NCI-H2081 (cell line): ENCODE measurements at regions not wholly inside any gene's neighbourhood (a gene's known extent, or its start where the extent isn't known, plus 50 kb on each side); places are given as distances from the start of the nearest gene placed in this dataset.
A peak's percentile ranks its signal among the peaks of the same experiment; 100 is the strongest.
"Not testable (repeated sequence)": the region's sequence is repeated elsewhere in the genome, so short reads cannot be mapped to it uniquely, and the experiment has no call there.

ENCODE experiments used
- DNase-seq, 2 experiments: peaks; one replicate each; lab custom pipeline; 2025; lab: John Stamatoyannopoulos, UW

- no peak for DNase-seq
Measured at GRCh38 chr1:195697130-195697529, 911.1 kb downstream of the KCNT2 start.

DNA sequence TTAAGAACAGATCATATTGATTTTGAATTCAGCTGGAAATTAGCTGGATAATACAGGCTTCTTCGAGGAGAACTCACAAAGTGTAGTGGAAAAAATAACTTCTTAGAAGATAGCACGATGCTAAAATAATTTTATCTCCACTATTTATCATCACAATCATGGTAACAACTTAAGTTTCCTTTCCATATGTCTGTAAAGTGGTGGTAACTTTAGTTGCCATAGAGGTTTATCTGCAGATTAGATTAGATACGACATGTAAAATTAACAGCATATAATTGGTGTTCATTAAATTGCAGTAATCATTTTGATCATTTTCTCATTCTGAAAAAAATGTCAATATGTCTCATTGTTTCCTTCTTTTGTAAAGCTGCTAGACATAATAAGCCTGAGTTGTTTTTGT is 921.5 kb downstream of the KCNT2 start:
- no peak for DNase-seq

GRCh38 chr1:195664628-195665027 is 943.6 kb downstream of the KCNT2 start:
- DNase-seq, result no peak

GRCh38 chr1:195663549-195664280 is 944.5 kb downstream of the KCNT2 start:
- DNase-seq, result no peak

- DNase-seq, result no peak
Measured at GRCh38 chr1:195656780-195657179, 951.5 kb downstream of the KCNT2 start.

DNA sequence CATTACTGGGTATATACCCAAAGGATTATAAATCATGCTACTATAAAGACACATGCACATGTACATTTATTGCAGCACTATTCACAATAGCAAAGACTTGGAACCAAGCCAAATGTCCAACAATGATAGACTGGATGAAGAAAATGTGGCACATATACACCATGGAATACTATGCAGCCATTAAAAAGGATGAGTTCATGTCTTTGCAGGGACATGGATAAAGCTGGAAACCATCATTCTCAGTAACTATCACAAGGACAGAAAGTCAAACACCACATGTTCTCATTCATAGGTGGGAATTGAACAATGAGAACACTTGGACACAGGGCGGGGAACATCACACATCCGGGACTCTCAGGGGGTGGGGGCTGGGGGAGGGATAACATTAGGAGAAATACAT is 959.4 kb downstream of the KCNT2 start:
- DNase-seq, result not testable (repeated sequence)

DNA sequence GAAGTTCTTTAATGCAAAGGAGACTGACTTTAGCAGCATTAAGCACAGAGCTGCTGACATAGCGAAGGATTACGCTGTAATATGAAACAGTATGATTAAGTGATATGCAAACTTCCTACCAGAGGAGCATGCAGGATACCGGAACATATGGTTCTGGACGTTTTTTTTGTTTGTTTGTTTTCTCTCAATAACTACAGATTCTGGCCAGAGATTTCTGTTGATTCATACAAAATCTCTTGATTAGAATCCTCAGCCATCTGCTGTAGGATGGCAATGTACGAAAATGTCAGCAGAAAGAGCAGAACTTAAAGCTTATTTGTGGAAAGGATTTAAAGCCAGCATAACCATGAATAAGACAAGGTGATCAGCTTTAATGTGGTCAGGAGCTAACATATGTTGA is 970.7 kb downstream of the KCNT2 start:
- peak; percentile 11 to 45 for DNase-seq

- no peak for DNase-seq
Measured at GRCh38 chr1:195618287-195618686, 990.0 kb downstream of the KCNT2 start.

- DNase-seq, result no peak
Measured at GRCh38 chr1:195617106-195617505, 991.1 kb downstream of the KCNT2 start.

DNA sequence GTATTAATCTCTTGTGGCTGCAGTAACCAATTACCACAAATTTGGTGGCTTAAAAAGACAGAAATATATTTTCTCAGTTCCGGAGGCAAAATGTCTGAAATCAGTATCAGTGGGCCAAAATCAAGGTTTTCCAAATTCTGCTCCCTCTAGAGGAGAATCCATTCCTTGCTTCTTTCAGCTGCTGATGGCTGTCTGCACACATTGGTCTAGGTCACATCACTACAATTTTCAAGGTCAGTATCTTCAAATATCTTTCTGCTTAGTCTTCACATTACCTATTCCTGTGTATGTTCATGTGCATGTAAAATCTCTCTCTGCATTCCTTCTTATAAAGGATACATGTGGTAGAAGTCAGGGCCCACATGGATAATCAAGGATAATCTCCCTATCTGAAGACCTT is 999.4 kb downstream of the KCNT2 start:
- no peak for DNase-seq

DNA sequence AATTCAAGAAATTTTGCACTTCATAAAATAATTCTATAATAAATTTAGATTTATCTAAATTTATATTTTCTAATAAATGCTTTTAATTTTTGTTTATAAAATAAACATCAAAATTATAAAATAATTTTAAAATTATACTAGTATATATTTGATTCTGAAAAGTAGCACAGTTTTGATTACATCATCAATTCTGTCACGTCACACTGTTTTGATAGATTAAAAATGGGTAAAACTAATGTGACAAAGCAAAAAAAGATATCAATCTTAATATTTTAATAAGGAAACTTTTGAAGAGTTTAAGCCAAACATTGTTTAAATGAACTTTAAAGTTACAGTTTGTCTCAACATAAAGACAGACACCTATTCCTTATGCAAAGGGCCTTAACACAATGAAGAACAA is 1001.8 kb downstream of the KCNT2 start:
- DNase-seq, result no peak

- no peak for DNase-seq
Measured at GRCh38 chr1:195604287-195604686, 1004.0 kb downstream of the KCNT2 start.

DNA sequence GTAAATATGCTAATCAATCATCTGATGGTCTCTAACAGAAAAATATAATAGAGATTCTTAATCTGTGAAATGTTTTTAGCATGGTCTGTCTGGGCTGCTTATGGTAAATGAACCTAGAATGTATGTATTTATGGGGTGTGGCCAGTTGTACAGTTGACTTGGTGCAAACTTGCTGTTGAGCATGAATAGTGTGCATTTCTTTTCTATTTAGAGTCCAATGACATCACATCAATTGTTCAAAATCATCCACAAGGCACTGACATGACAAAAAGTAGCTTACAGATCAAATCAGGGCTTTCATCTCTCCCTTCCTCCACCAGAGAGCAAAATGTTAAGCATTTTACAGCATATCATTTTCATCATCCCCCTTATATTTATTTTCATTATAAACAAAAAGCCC is 1010.3 kb downstream of the KCNT2 start:
- DNase-seq, result no peak

- DNase-seq, result no peak
Measured at GRCh38 chr1:195594773-195595172, 1013.5 kb downstream of the KCNT2 start.

DNA sequence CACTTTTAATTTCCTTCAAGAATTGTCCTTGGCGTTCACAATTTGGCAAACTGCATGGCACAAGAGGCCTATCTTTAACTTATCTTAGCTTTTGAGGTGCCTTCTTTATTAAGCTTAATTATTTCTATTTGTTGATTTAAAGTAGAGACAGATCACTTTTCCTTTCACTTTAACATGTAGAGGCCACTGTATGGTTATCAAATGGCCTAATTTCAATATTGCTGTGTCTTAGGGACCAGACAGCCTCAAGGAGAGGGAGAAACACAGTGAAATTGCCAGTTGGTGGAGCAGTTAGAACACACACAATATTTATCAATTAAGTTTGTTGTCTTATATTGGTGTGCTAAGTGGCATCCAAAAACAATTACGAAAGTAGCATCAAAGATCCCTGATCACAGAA is 1013.9 kb downstream of the KCNT2 start:
- DNase-seq, result no peak

DNA sequence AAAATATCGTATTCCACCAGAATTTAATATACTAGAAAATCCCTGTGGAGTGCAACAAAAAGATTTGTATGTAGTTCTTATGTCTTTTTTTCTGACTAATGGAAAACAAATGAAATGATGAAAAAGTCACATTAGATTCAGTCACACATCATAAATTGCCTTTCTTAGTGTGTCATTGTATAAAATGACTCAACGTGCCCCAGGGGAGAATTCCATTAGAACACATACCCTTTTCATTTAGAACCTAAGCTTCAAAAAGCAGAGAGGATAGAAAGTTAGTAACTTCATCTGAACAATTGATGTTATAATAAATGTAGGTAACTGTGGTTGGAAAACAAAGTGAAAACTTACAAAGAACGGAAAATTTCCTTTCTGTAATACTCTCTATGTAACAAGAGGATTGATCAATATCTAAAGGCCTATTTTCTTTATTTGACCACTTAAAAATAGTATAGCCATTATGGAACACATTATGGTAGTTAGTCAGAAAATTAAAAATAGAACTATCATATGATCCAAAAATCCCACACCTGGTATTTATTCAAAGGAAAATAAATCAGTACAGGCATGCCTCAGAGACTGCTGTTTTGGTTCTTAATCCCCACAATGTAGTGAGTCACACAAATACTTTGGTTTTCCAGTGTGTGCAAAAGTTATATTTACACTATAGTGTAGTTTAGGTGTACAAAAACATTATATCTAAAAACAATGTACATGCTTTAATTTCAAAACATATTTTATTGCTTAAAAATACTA is 1016.1 kb downstream of the KCNT2 start:
- peak in 1 of 2 experiments; percentile 45 for DNase-seq

DNA sequence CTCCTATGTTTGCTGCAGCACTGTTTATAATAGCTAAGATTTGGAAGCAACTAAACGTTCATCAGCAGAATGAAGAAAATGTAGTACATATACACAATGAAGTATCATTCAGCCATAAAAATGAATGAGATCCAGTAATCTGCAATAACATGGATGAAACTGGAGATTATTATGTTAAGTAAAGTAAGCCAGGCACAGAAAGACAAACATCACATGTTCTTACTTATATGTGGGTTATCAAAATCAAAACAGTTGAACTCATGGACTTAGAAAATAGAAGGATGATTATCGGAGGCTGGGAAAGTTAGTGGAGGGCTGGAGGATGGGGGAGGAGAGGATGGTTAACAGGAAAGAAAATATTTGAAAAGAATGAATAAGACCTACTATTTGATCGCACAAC is 1017.6 kb downstream of the KCNT2 start:
- no peak for DNase-seq

- no peak for DNase-seq
Measured at GRCh38 chr1:195584870-195585624, 1023.2 kb downstream of the KCNT2 start.

- no peak for DNase-seq
Measured at GRCh38 chr1:195580988-195581387, 1027.3 kb downstream of the KCNT2 start.

DNA sequence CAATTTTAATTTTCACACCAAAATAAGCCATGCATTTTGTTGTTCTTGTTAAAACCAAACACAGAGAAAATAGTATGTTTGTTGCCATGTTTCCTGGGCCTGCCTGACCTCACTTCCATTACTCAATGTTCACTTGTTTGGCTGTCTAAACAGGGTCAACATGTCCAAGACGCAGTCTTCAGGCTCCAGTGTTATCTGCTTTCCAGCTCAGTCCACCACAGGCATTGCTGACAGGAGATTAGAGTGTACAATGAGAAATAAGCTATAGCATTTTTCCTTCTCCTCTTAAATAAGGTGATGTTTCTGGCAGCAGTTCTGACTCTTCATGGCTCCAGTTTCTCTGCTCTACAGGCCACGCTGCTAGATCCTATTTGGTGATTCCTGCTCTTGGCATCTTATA is 1030.5 kb downstream of the KCNT2 start:
- DNase-seq, result no peak

GRCh38 chr1:195576641-195577040 is 1031.6 kb downstream of the KCNT2 start:
- DNase-seq, result peak; percentile 53 to 87

GRCh38 chr1:195574511-195574910 is 1033.7 kb downstream of the KCNT2 start:
- no peak for DNase-seq

DNA sequence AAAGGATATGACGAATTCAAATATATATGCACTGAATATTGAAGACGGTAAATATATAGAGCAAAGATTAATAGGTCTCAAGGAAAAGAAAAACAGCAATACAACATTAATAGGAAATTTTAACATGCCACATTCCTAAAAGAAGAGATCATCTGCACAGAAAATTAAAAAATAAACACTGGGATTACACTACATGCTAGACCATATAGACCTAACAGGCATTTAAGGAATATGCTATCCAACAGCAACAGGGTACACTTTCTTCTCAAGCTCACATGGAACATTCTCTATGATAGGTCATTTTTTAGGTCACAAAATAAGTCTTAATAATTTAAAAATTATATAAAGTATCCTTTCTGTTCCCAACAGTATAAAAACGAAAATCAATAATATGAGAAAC is 1038.3 kb downstream of the KCNT2 start:
- no peak for DNase-seq
